ENCODE measurements at regions not wholly inside any gene's neighbourhood (a gene's known extent, or its start where the extent isn't known, plus 50 kb on each side); places are given as distances from the start of the nearest gene placed in this dataset.
A peak's percentile ranks its signal among the peaks of the same experiment; 100 is the strongest.

DNA sequence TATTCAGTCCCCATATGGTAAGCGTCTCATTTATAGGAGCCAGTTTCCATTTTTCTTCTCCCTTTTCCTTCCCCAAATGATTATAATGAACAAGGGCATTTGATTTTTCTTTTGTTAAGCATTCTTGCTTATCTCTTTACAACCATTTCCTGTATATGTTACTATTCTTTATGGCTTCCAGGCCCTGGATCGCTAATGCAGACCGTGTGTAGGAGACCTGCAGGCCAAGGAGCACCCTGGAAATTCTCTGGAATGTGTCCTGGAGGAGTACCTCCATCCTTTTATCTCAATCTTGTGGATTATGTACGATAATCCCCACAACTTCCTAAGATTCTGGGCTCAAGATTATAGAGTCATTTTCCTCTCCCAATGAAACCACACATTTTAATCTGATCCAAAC, 439.6 kb upstream of the MMADHC start:
- H3K9me2 ChIP-seq (ENCODE audit: insufficient read depth), result no peaks in the 10 kb centered on the region
- no peaks in the 10 kb centered on the region for H3K9me3 ChIP-seq (ENCODE audit: control insufficient read depth in 1 of 2, insufficient read depth in 1 of 2, low read depth in 1 of 2, low read length in 2 of 2)
- ChIA-PET POLR2A (no interaction called here), RAD21 (ENCODE audit: low non-redundant PET in 1 of 2, low total read pairs in 2 of 2, uncharacterized antibody in 2 of 2, unreplicated experiment in 2 of 2) (no interaction called here), CTCF (no interaction called here)
- H3K79me2 ChIP-seq (ENCODE audit: insufficient read depth, low read length), result no peaks in the 10 kb centered on the region
- intact Hi-C loops (cut with micrococcal nuclease), result no loop called here
- H3K4me3 ChIP-seq (replicated peaks in 1 of 2; ENCODE audit: low read depth in 1 of 2, low read length in 2 of 2), result no peak overlapping the region
- H3K27ac ChIP-seq (ENCODE audit: low read depth, low read length), result no peak overlapping the region
- H3K4me1 ChIP-seq (ENCODE audit: control insufficient read depth in 1 of 2, insufficient read depth in 2 of 2, low read length in 2 of 2), result no peaks in the 10 kb centered on the region
- no peak overlapping the region for H2AFZ ChIP-seq (ENCODE audit: low read depth, low read length, poor library complexity, severe bottlenecking)
- H3K4me2 ChIP-seq (ENCODE audit: low read length), result no peak overlapping the region
- H3K36me3 ChIP-seq (ENCODE audit: control insufficient read depth in 1 of 2, insufficient read depth in 2 of 2, low read length in 2 of 2), result no peaks in the 10 kb centered on the region
- H4K20me1 ChIP-seq (ENCODE audit: insufficient read depth), result no peaks in the 10 kb centered on the region
- no TSS peak for BruUV-seq (replicated peaks)
- ATAC-seq (no peak), DNase-seq (ENCODE audit: low read depth, low spot score) (no peak)
- no peak overlapping the region for H3K9ac ChIP-seq (ENCODE audit: low read length)
- no peaks in the 10 kb centered on the region for H3K27me3 ChIP-seq (ENCODE audit: insufficient read depth, low read length)
- TF ChIP-seq ZBTB33 (IDR thresholded peaks at IDR 0.05; ENCODE audit: extremely low read depth, insufficient replicate concordance, low read length) (no peak), FOSL1 (IDR thresholded peaks at IDR 0.05; ENCODE audit: low read depth) (no peak), JUND (IDR thresholded peaks at IDR 0.05) (no peak), EZH2phosphoT487 (IDR thresholded peaks at IDR 0.05; ENCODE audit: borderline replicate concordance) (no peak)
- TF ChIP-seq, protein P1, sequence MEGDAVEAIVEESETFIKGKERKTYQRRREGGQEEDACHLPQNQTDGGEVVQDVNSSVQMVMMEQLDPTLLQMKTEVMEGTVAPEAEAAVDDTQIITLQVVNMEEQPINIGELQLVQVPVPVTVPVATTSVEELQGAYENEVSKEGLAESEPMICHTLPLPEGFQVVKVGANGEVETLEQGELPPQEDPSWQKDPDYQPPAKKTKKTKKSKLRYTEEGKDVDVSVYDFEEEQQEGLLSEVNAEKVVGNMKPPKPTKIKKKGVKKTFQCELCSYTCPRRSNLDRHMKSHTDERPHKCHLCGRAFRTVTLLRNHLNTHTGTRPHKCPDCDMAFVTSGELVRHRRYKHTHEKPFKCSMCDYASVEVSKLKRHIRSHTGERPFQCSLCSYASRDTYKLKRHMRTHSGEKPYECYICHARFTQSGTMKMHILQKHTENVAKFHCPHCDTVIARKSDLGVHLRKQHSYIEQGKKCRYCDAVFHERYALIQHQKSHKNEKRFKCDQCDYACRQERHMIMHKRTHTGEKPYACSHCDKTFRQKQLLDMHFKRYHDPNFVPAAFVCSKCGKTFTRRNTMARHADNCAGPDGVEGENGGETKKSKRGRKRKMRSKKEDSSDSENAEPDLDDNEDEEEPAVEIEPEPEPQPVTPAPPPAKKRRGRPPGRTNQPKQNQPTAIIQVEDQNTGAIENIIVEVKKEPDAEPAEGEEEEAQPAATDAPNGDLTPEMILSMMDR (IDR thresholded peaks at IDR 0.05 in 2 of 3, conservative IDR thresholded peaks at IDR 0.05 in 1 of 3; ENCODE audit: borderline replicate concordance in 1 of 3, insufficient read depth in 1 of 3, low read depth in 2 of 3, low read length in 2 of 3), result no peak

- no peak for DNase-seq (ENCODE audit: low read depth, low spot score)
- no peaks in the 10 kb centered on the region for H3K27me3 ChIP-seq (ENCODE audit: insufficient read depth, low read length)
- H3K4me2 ChIP-seq (ENCODE audit: low read length), result no peak overlapping the region
- no peak overlapping the region for H3K27ac ChIP-seq (ENCODE audit: low read depth, low read length)
- no peaks in the 10 kb centered on the region for H3K9me3 ChIP-seq (ENCODE audit: control insufficient read depth in 1 of 2, insufficient read depth in 1 of 2, low read depth in 1 of 2, low read length in 2 of 2)
- ChIA-PET RAD21 (ENCODE audit: low non-redundant PET in 1 of 2, low total read pairs in 2 of 2, uncharacterized antibody in 2 of 2, unreplicated experiment in 2 of 2) (no interaction called here), CTCF (no interaction called here), POLR2A (no interaction called here)
- no peak overlapping the region for H3K9ac ChIP-seq (ENCODE audit: low read length)
- no peaks in the 10 kb centered on the region for H3K9me2 ChIP-seq (ENCODE audit: insufficient read depth)
- no peak overlapping the region for H3K4me3 ChIP-seq (replicated peaks in 1 of 2; ENCODE audit: low read depth in 1 of 2, low read length in 2 of 2)
- H2AFZ ChIP-seq (ENCODE audit: low read depth, low read length, poor library complexity, severe bottlenecking), result peak overlapping the region; percentile 54
- no TSS peak for BruUV-seq (replicated peaks)
- H3K4me1 ChIP-seq (ENCODE audit: control insufficient read depth in 1 of 2, insufficient read depth in 2 of 2, low read length in 2 of 2), result no peaks in the 10 kb centered on the region
- no peaks in the 10 kb centered on the region for H3K79me2 ChIP-seq (ENCODE audit: insufficient read depth, low read length)
- no peaks in the 10 kb centered on the region for H4K20me1 ChIP-seq (ENCODE audit: insufficient read depth)
- ATAC-seq, result no peak
- H3K36me3 ChIP-seq (ENCODE audit: control insufficient read depth in 1 of 2, insufficient read depth in 2 of 2, low read length in 2 of 2), result no peaks in the 10 kb centered on the region
- intact Hi-C loops (cut with micrococcal nuclease), result no loop called here
- TF ChIP-seq, protein P1 (IDR thresholded peaks at IDR 0.05 in 2 of 3, conservative IDR thresholded peaks at IDR 0.05 in 1 of 3; ENCODE audit: borderline replicate concordance in 1 of 3, insufficient read depth in 1 of 3, low read depth in 2 of 3, low read length in 2 of 3), result no peak
- TF ChIP-seq ZBTB33 (IDR thresholded peaks at IDR 0.05; ENCODE audit: extremely low read depth, insufficient replicate concordance, low read length) (no peak), POLR2A (IDR thresholded peaks at IDR 0.05; ENCODE audit: borderline replicate concordance, extremely low read depth, insufficient read depth, insufficient read length) (no peak), YY1 (IDR thresholded peaks at IDR 0.05; ENCODE audit: extremely low read depth, insufficient replicate concordance, low read depth, low read length) (no peak), SP1 (IDR thresholded peaks at IDR 0.05; ENCODE audit: low read depth) (no peak), MAX (IDR thresholded peaks at IDR 0.05) (no peak), SRF (IDR thresholded peaks at IDR 0.05; ENCODE audit: low read depth) (no peak), CEBPB (IDR thresholded peaks at IDR 0.05; ENCODE audit: low read depth) (no peak), JUND (IDR thresholded peaks at IDR 0.05) (no peak), EZH2phosphoT487 (IDR thresholded peaks at IDR 0.05; ENCODE audit: borderline replicate concordance) (no peak)
Measured at GRCh38 chr2:150023663-150024062, 436.1 kb upstream of the MMADHC start.
